GM06990 (cell line): ENCODE measurements at regions not wholly inside any gene's neighbourhood (a gene's known extent, or its start where the extent isn't known, plus 50 kb on each side); places are given as distances from the start of the nearest gene placed in this dataset.

Experiments
- DNase-seq: peaks from one replicate; pipeline ENCODE4 v3.0.0-alpha.2; 2011; ENCODE audit not compliant: insufficient read length; ENCODE audit errors: extremely low read depth
- H3K27me3 ChIP-seq: replicated peaks from 2 replicates; pipeline ENCODE4 v1.6.0; 2011; ENCODE audit warnings: low read length; ENCODE audit not compliant: control insufficient read depth, insufficient read depth
- H3K36me3 ChIP-seq: 2 replicates; pipeline ENCODE4 v1.5.1; 2011; ENCODE audit warnings: low read length; ENCODE audit not compliant: control insufficient read depth, insufficient read depth
- H3K4me3 ChIP-seq: replicated peaks from 2 replicates; pipeline ENCODE4 v1.5.1; 2011; ENCODE audit warnings: low read depth, mild to moderate bottlenecking, control low read depth, low read length
- TF ChIP-seq, protein P1 (sequence below): IDR thresholded peaks from 2 replicates; pipeline ENCODE4 v1.5.1; 2011; ENCODE audit warnings: low read length, control low read depth, mild to moderate bottlenecking, inconsistent platforms; ENCODE audit not compliant: insufficient read depth, poor library complexity, severe bottlenecking

DNA sequence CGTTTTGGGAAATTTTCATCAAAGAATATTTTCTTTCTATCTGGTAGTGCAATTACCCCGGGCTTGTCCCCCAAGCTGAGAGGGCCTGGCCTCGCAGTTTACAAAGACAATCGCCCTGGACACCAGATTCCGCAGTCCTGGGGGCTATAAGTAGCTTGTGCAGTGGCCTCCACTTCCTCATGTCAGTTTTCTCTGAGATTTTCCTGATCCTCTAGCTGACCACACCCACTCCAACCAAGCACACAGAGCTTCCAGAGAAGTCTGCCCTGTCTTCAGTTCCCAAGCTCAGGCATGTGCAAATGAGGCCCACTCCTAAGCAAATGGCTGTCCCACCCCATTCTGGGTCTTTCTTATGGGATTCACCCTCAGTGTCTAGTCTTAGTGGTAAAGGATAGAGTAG is 245.3 kb downstream of the MAFB start:
- TF ChIP-seq, protein P1, sequence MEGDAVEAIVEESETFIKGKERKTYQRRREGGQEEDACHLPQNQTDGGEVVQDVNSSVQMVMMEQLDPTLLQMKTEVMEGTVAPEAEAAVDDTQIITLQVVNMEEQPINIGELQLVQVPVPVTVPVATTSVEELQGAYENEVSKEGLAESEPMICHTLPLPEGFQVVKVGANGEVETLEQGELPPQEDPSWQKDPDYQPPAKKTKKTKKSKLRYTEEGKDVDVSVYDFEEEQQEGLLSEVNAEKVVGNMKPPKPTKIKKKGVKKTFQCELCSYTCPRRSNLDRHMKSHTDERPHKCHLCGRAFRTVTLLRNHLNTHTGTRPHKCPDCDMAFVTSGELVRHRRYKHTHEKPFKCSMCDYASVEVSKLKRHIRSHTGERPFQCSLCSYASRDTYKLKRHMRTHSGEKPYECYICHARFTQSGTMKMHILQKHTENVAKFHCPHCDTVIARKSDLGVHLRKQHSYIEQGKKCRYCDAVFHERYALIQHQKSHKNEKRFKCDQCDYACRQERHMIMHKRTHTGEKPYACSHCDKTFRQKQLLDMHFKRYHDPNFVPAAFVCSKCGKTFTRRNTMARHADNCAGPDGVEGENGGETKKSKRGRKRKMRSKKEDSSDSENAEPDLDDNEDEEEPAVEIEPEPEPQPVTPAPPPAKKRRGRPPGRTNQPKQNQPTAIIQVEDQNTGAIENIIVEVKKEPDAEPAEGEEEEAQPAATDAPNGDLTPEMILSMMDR: no peak
- no peak for DNase-seq

GRCh38 chr20:40442181-40442963 is 246.7 kb downstream of the MAFB start:
- Histone ChIP-seq H3K4me3 (no peak overlapping the region), H3K27me3 (no peaks in the 10 kb centered on the region; the same call in 1 of the 2 replicates), H3K36me3 (no peaks in the 10 kb centered on the region)
- TF ChIP-seq, protein P1: no peak
- no peak for DNase-seq

More for the DNA sequence above, 245.3 kb downstream of the MAFB start:
- no peaks in the 10 kb centered on the region for H3K36me3 ChIP-seq
- no peak overlapping the region for H3K4me3 ChIP-seq
- H3K27me3 ChIP-seq: no peaks in the 10 kb centered on the region; the same call in 1 of the 2 replicates

DNA sequence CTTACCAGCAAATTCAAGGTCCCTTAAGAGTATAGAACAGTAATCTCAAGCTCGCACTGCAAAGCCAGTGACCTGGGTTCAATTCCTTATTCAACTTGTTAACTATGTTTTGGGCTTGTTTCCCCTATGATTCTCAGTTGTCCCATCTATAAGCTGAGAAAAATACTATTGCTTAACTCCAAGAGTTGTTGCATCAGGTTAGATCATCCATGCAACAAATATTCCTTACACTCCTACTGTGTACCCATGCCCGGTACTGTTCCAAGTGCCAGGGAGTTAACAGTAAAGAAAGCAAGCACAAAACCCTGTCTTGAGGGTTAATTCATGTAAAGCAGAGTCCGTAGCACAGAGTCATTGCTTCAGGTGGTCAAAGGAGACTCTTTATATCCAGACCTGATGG is 247.3 kb downstream of the MAFB start:
- no peak overlapping the region for H3K4me3 ChIP-seq
- DNase-seq: no peak
- TF ChIP-seq, protein P1: no peak
- H3K27me3 ChIP-seq: no peaks in the 10 kb centered on the region; the same call in 1 of the 2 replicates
- H3K36me3 ChIP-seq: no peaks in the 10 kb centered on the region

DNA sequence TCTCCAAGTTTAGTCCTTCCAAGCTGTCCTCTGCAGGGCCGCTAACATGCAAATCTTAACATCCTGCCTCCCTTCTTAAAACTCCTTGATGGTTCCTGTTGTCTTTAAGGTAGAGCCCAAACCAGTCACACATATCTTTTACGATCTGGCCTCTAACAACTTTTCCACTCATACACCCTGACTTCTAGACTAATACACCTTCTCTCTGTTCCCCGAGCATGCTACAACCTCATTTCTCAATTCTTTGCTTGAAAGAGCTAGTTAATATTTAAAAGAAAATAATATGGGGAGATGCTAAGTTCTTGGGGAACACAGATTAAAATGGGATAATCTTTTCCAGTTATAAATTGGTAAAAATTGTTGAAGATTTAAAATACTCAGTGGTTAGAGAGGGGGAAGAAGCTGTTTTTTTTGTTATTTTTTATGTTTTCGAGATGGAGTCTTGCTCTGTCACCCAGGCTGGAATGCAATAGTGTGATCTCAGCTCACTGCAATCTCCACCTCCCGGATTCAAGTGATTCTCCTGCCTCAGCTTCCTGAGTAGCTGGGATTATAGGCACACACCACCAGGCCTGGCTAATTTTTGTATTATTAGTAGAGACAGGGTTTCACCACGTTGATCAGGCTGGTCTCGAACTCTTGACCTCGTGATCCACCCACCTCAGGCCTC is 250.7 kb downstream of the MAFB start:
- TF ChIP-seq, protein P1: no peak
- Histone ChIP-seq H3K36me3 (no peaks in the 10 kb centered on the region), H3K27me3 (no peaks in the 10 kb centered on the region), H3K4me3 (no peak overlapping the region)
- DNase-seq: no peak

DNA sequence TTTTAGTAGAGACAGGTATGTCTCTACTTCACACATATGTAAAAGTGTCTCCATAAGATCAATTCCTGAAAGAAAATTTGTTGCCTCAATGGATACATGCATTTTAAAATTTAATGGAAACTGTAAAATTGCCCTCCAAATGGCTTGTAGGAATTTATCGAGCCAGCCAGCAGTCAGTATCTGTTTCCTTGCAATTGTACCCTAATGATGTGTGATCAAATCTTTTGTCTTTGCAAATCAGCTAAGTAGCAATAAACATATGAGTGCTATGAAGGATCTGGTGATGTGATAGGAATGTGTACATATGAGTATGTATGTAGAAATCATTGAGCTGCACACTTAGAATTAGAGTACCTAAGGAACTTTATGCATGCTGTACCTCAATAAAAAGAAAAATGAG is 253.0 kb downstream of the MAFB start:
- Histone ChIP-seq H3K36me3 (no peaks in the 10 kb centered on the region), H3K27me3 (no peaks in the 10 kb centered on the region), H3K4me3 (no peak overlapping the region)
- TF ChIP-seq, protein P1: no peak
- DNase-seq: no peak
